Esophagus squamous epithelium (tissue), 4 donors: ENCODE measurements at regions not wholly inside any gene's neighbourhood (a gene's known extent, or its start where the extent isn't known, plus 50 kb on each side); places are given as distances from the start of the nearest gene placed in this dataset.

Experiments used
- CTCF ChIP-seq, 6 experiments: fragments of 450-650 bp in 4 of 6; fragments of 200-600 bp in 2 of 6; sonication (generic) in 2 of 6; IDR thresholded peaks; one replicate each; pipeline ENCODE4 v1.5.1; 2016 to 2019; ENCODE audit warnings: antibody characterized with exemption in 6 of 6, mild to moderate bottlenecking in 4 of 6, moderate library complexity in 4 of 6
- POLR2A ChIP-seq, 4 donors: fragments of 450-650 bp; IDR thresholded peaks; one replicate each; pipeline ENCODE4 v1.6.1; 2017; ENCODE audit warnings: antibody characterized with exemption in 4 of 4, mild to moderate bottlenecking in 4 of 4, moderate library complexity in 3 of 4

- no peak for TF ChIP-seq CTCF (IDR thresholded peaks at IDR 0.05)
- TF ChIP-seq POLR2A (IDR thresholded peaks at IDR 0.05): no peak
Observed at GRCh38 chr4:115927382-115927781, 814.0 kb upstream of the NDST4 start.
